A673 (cell line): ENCODE measurements at regions not wholly inside any gene's neighbourhood (a gene's known extent, or its start where the extent isn't known, plus 50 kb on each side); places are given as distances from the start of the nearest gene placed in this dataset.

Experiments
- BruUV-seq: library from RNA; stranded (reverse); fragments of 400-500 nt; replicated peaks from 2 replicates; lab custom pipeline; 2021; lab: Mats Ljungman, UMichigan
- CTCF ChIA-PET: fragments of 300-600 bp; sonication (Branson Sonifier 250); formaldehyde crosslinking; loops from one replicate; lab custom pipeline; 2022; ENCODE audit warnings: antibody characterized with exemption; lab: Charles Lee
- POLR2A ChIA-PET: fragments of 300-600 bp; sonication (Branson Sonifier 250); formaldehyde crosslinking; loops from one replicate; lab custom pipeline; 2022; ENCODE audit warnings: antibody characterized with exemption; ENCODE audit not compliant: low non-redundant PET; lab: Charles Lee
- DNase-seq: peaks from one replicate; pipeline ENCODE4 v3.0.0-alpha.2; 2015; ENCODE audit warnings: low spot score
- H3K27ac ChIP-seq: fragments of 200-600 bp; sonication (generic); 2 replicates; pipeline ENCODE4 v1.5.1; 2016; ENCODE audit warnings: mixed run types, low read depth, mild to moderate bottlenecking, mixed read lengths, antibody characterized with exemption, low read length; ENCODE audit not compliant: poor library complexity, severe bottlenecking
- H3K27me3 ChIP-seq: fragments of 200-600 bp; sonication (generic); replicated peaks from 2 replicates; pipeline ENCODE4 v1.6.1; 2017; ENCODE audit warnings: mixed run types, low read depth, mild to moderate bottlenecking, mixed read lengths, antibody characterized with exemption, low read length; ENCODE audit not compliant: insufficient read depth, poor library complexity
- H3K36me3 ChIP-seq: fragments of 200-600 bp; sonication (generic); 2 replicates; pipeline ENCODE4 v1.6.1; 2016; ENCODE audit warnings: mixed run types, mild to moderate bottlenecking, mixed read lengths, antibody characterized with exemption, low read length; ENCODE audit not compliant: insufficient read depth, poor library complexity, severe bottlenecking
- H3K4me1 ChIP-seq: fragments of 200-600 bp; sonication (generic); 2 replicates; pipeline ENCODE4 v1.6.1; 2017; ENCODE audit warnings: mixed run types, mild to moderate bottlenecking, mixed read lengths, antibody characterized with exemption, low read length; ENCODE audit not compliant: insufficient read depth, poor library complexity, severe bottlenecking
- H3K4me3 ChIP-seq: fragments of 200-600 bp; sonication (generic); 2 replicates; pipeline ENCODE4 v1.5.1; 2016; ENCODE audit warnings: low read depth, mixed run types, mild to moderate bottlenecking, mixed read lengths, low read length; ENCODE audit not compliant: poor library complexity, severe bottlenecking
- H3K9me3 ChIP-seq: fragments of 200-600 bp; sonication (generic); 2 replicates; pipeline ENCODE4 v1.6.1; 2016; ENCODE audit warnings: mixed run types, low read depth, mild to moderate bottlenecking, mixed read lengths, antibody characterized with exemption, low read length; ENCODE audit not compliant: poor library complexity, severe bottlenecking
- CTCF ChIP-seq: fragments of 300-800, 200-600 bp; sonication (generic); conservative IDR thresholded peaks from 2 replicates; pipeline ENCODE4 v1.5.1; 2017; ENCODE audit warnings: low read depth, mild to moderate bottlenecking, antibody characterized with exemption, low read length, moderate library complexity, mixed read lengths
- EZH2 ChIP-seq: fragments of 200-600 bp; sonication (generic); IDR thresholded peaks from 2 replicates; pipeline ENCODE4 v1.6.1; 2017; ENCODE audit warnings: borderline replicate concordance, low read depth, mild to moderate bottlenecking, mixed read lengths, antibody characterized with exemption, low read length; ENCODE audit not compliant: poor library complexity, severe bottlenecking
- intact Hi-C: fragments of 100-400 bp; cut with micrococcal nuclease; formaldehyde crosslinking; loops from one replicate; pipeline ENCODE4 v1.10.0; 2022; ENCODE audit not compliant: unreplicated experiment

- DNase-seq: no peak
- H3K27ac ChIP-seq: no peak overlapping the region
- H3K4me3 ChIP-seq: no peak overlapping the region
- H3K27me3 ChIP-seq: peaks cover 3% of the 10 kb centered on the region
- no TSS peak for BruUV-seq
- CTCF ChIA-PET: no interaction called here
- no peaks in the 10 kb centered on the region for H3K4me1 ChIP-seq
- POLR2A ChIA-PET: no interaction called here
- H3K9me3 ChIP-seq: no peaks in the 10 kb centered on the region
- intact Hi-C loops: loop anchor here (10.0 kb wide), 2 partner anchors 266 to 756 kb away; no protein-coding TSS in a partner anchor
- TF ChIP-seq EZH2 (no peak), CTCF (no peak)
- no peaks in the 10 kb centered on the region for H3K36me3 ChIP-seq
Observed at GRCh38 chr6:138008791-138009190, 98.4 kb downstream of the PERP start.

- H3K27ac ChIP-seq: no peak overlapping the region
- CTCF ChIA-PET: no interaction called here
- no peaks in the 10 kb centered on the region for H3K4me1 ChIP-seq
- no TSS peak for BruUV-seq
- H3K4me3 ChIP-seq: no peak overlapping the region
- no peak for DNase-seq
- no peaks in the 10 kb centered on the region for H3K27me3 ChIP-seq
- POLR2A ChIA-PET: no interaction called here
- no peaks in the 10 kb centered on the region for H3K36me3 ChIP-seq
- intact Hi-C loops: no loop called here
- H3K9me3 ChIP-seq: no peaks in the 10 kb centered on the region
- no peak for TF ChIP-seq EZH2
- no peak for TF ChIP-seq CTCF
Observed at GRCh38 chr6:138011413-138011812, 95.8 kb downstream of the PERP start.

- H3K27ac ChIP-seq: no peak overlapping the region
Observed at GRCh38 chr6:138012682-138013081, 94.5 kb downstream of the PERP start.

More at GRCh38 chr6:138012682-138013081, 94.5 kb downstream of the PERP start:
- ChIA-PET POLR2A (no interaction called here), CTCF (no interaction called here)
- Histone ChIP-seq H3K4me1 (no peaks in the 10 kb centered on the region), H3K4me3 (no peak overlapping the region), H3K9me3 (no peaks in the 10 kb centered on the region), H3K36me3 (no peaks in the 10 kb centered on the region), H3K27me3 (no peaks in the 10 kb centered on the region)
- no peak for DNase-seq
- intact Hi-C loops: no loop called here
- TF ChIP-seq EZH2 (no peak), CTCF (no peak)
- no TSS peak for BruUV-seq
